CD4-positive, alpha-beta memory T cell (primary cell): ENCODE measurements at regions not wholly inside any gene's neighbourhood (a gene's known extent, or its start where the extent isn't known, plus 50 kb on each side); places are given as distances from the start of the nearest gene placed in this dataset.

Source experiments
- CTCF ChIA-PET: fragments of 350-600 bp; sonication (Branson Sonifier 250); formaldehyde crosslinking; loops from one replicate; lab custom pipeline; 2021; ENCODE audit warnings: inconsistent platforms; ENCODE audit not compliant: partially characterized antibody; lab: Charles Lee
- POLR2A ChIA-PET: fragments of 350-600 bp; sonication (Branson Sonifier 250); formaldehyde crosslinking; loops from one replicate; lab custom pipeline; 2021; ENCODE audit not compliant: partially characterized antibody; lab: Charles Lee
- DNase-seq, 5 donors: peaks; one replicate each; pipeline versions ENCODE4 v3.0.0 to v3.0.0-alpha.2; 2020 to 2022; ENCODE audit warnings: mixed read lengths in 1 of 5
- H3K27ac ChIP-seq: one replicate; pipeline ENCODE4 v1.7.0; 2013; ENCODE audit warnings: low read depth, low read length
- H3K27me3 ChIP-seq: 2 replicates; pipeline ENCODE4 v1.7.0; 2013; ENCODE audit warnings: mild to moderate bottlenecking, low read length, moderate library complexity; ENCODE audit not compliant: insufficient read depth
- H3K36me3 ChIP-seq: 2 replicates; pipeline ENCODE4 v1.7.0; 2013; ENCODE audit warnings: mild to moderate bottlenecking, low read length, moderate library complexity; ENCODE audit not compliant: insufficient read depth
- H3K4me1 ChIP-seq: 2 replicates; pipeline ENCODE4 v1.7.0; 2013; ENCODE audit warnings: mild to moderate bottlenecking, low read length, moderate library complexity; ENCODE audit not compliant: insufficient read depth
- H3K4me3 ChIP-seq, 2 donors: one replicate each; pipeline ENCODE4 v1.7.0; 2013; ENCODE audit warnings: low read length in 2 of 2, mild to moderate bottlenecking in 1 of 2
- H3K9me3 ChIP-seq, 2 donors: one replicate each; pipeline ENCODE4 v1.7.0; 2013; ENCODE audit warnings: low read length in 2 of 2, control low read depth in 1 of 2; ENCODE audit not compliant: control insufficient read depth in 1 of 2
- H3K27ac Mint-ChIP-seq, 7 donors: one replicate each; pipeline ENCODE4 v1.8.0; 2020 to 2021; ENCODE audit warnings: mixed read lengths in 7 of 7, mild to moderate bottlenecking in 6 of 7, inconsistent platforms in 3 of 7, moderate library complexity in 3 of 7
- H3K27me3 Mint-ChIP-seq, 2 donors: one replicate each; pipeline ENCODE4 v1.8.0; 2020 to 2021; ENCODE audit warnings: mixed read lengths in 2 of 2
- H3K36me3 Mint-ChIP-seq, 2 donors: one replicate each; pipeline ENCODE4 v1.8.0; 2020 to 2021; ENCODE audit warnings: mixed read lengths in 2 of 2, inconsistent platforms in 1 of 2, mild to moderate bottlenecking in 1 of 2
- H3K4me1 Mint-ChIP-seq, 4 donors: one replicate each; pipeline ENCODE4 v1.8.0; 2020 to 2021; ENCODE audit warnings: mixed read lengths in 4 of 4, mild to moderate bottlenecking in 1 of 4
- H3K4me3 Mint-ChIP-seq, 8 donors: one replicate each; pipeline ENCODE4 v1.8.0; 2020 to 2021; ENCODE audit warnings: mixed read lengths in 8 of 8, mild to moderate bottlenecking in 7 of 8, moderate library complexity in 6 of 8, inconsistent platforms in 3 of 8
- H3K9me3 Mint-ChIP-seq, 8 donors: one replicate each; pipeline ENCODE4 v1.8.0; 2020 to 2021; ENCODE audit warnings: mixed read lengths in 8 of 8, mild to moderate bottlenecking in 5 of 8, inconsistent platforms in 3 of 8, moderate library complexity in 1 of 8
- intact Hi-C: fragments of 100-400 bp; cut with micrococcal nuclease; formaldehyde crosslinking; loops from one replicate; pipeline ENCODE4 v1.15.1; 2023

- Histone ChIP-seq H3K27ac (no peak overlapping the region), H3K27me3 (no peaks in the 10 kb centered on the region), H3K36me3 (no peaks in the 10 kb centered on the region), H3K4me1 (no peaks in the 10 kb centered on the region), H3K9me3 (no peaks in the 10 kb centered on the region), H3K4me3 (no peak overlapping the region)
- ChIA-PET POLR2A (no interaction called here), CTCF (no interaction called here)
- H3K27ac Mint-ChIP-seq = no peak overlapping the region
- H3K4me3 Mint-ChIP-seq = no peak overlapping the region
- intact Hi-C loops = no loop called here
- no peaks in the 10 kb centered on the region for H3K27me3 Mint-ChIP-seq
- no peaks in the 10 kb centered on the region for H3K4me1 Mint-ChIP-seq
- no peaks in the 10 kb centered on the region for H3K36me3 Mint-ChIP-seq
- DNase-seq = no peak
- H3K9me3 Mint-ChIP-seq = peaks cover 0 to 4% (median 0%) of the 10 kb centered on the region in 8 donors
These were observed 430.1 kb upstream of the CAMK1G start for GRCh38 chr1:209153411-209153810.

- CTCF ChIA-PET = no interaction called here
- Histone ChIP-seq H3K9me3 (no peaks in the 10 kb centered on the region), H3K4me3 (no peak overlapping the region), H3K4me1 (no peaks in the 10 kb centered on the region), H3K27me3 (no peaks in the 10 kb centered on the region), H3K27ac (no peak overlapping the region), H3K36me3 (no peaks in the 10 kb centered on the region)
- Mint-ChIP-seq H3K9me3 (peaks cover 0 to 3% (median 0%) of the 10 kb centered on the region in 8 donors), H3K4me3 (no peak overlapping the region), H3K27ac (no peak overlapping the region), H3K27me3 (no peaks in the 10 kb centered on the region), H3K4me1 (no peaks in the 10 kb centered on the region), H3K36me3 (no peaks in the 10 kb centered on the region)
- POLR2A ChIA-PET = no interaction called here
- no peak for DNase-seq
- intact Hi-C loops = no loop called here
These were observed 428.6 kb upstream of the CAMK1G start for GRCh38 chr1:209154912-209155311.

GRCh38 chr1:209155546-209155945, 428.0 kb upstream of the CAMK1G start:
- Histone ChIP-seq H3K4me3 (no peak overlapping the region), H3K27ac (no peak overlapping the region), H3K27me3 (no peaks in the 10 kb centered on the region), H3K36me3 (no peaks in the 10 kb centered on the region), H3K9me3 (no peaks in the 10 kb centered on the region), H3K4me1 (no peaks in the 10 kb centered on the region)
- Mint-ChIP-seq H3K4me1 (no peaks in the 10 kb centered on the region), H3K4me3 (no peak overlapping the region), H3K27me3 (no peaks in the 10 kb centered on the region), H3K36me3 (no peaks in the 10 kb centered on the region), H3K27ac (no peak overlapping the region), H3K9me3 (peaks cover 0 to 2% (median 0%) of the 10 kb centered on the region in 8 donors)
- CTCF ChIA-PET = no interaction called here
- intact Hi-C loops = no loop called here
- no peak for DNase-seq
- POLR2A ChIA-PET = no interaction called here

- Histone ChIP-seq H3K9me3 (no peaks in the 10 kb centered on the region), H3K4me1 (no peaks in the 10 kb centered on the region), H3K36me3 (no peaks in the 10 kb centered on the region), H3K27me3 (no peaks in the 10 kb centered on the region), H3K4me3 (no peak overlapping the region), H3K27ac (no peak overlapping the region)
- Mint-ChIP-seq H3K27ac (no peak overlapping the region), H3K4me3 (no peak overlapping the region), H3K27me3 (no peaks in the 10 kb centered on the region), H3K4me1 (no peaks in the 10 kb centered on the region), H3K36me3 (no peaks in the 10 kb centered on the region), H3K9me3 (peaks cover 0 to 2% (median 0%) of the 10 kb centered on the region in 8 donors)
- intact Hi-C loops = no loop called here
- ChIA-PET CTCF (no interaction called here), POLR2A (no interaction called here)
- no peak for DNase-seq
These were observed 426.5 kb upstream of the CAMK1G start for GRCh38 chr1:209156991-209157390.

GRCh38 chr1:209157546-209158249, 425.8 kb upstream of the CAMK1G start:
- Histone ChIP-seq H3K4me1 (no peaks in the 10 kb centered on the region), H3K27me3 (no peaks in the 10 kb centered on the region), H3K27ac (no peak overlapping the region), H3K36me3 (no peaks in the 10 kb centered on the region), H3K4me3 (no peak overlapping the region), H3K9me3 (no peaks in the 10 kb centered on the region)
- no peak overlapping the region for H3K4me3 Mint-ChIP-seq
- H3K36me3 Mint-ChIP-seq = no peaks in the 10 kb centered on the region
- H3K9me3 Mint-ChIP-seq = peaks cover 0 to 2% (median 0%) of the 10 kb centered on the region in 8 donors
- DNase-seq = no peak
- no peak overlapping the region for H3K27ac Mint-ChIP-seq
- H3K27me3 Mint-ChIP-seq = no peaks in the 10 kb centered on the region
- H3K4me1 Mint-ChIP-seq = no peaks in the 10 kb centered on the region
- CTCF ChIA-PET = no interaction called here
- POLR2A ChIA-PET = no interaction called here
- intact Hi-C loops = no loop called here

GRCh38 chr1:209158851-209159250, 424.7 kb upstream of the CAMK1G start:
- Mint-ChIP-seq H3K4me1 (no peaks in the 10 kb centered on the region), H3K27ac (no peak overlapping the region), H3K36me3 (no peaks in the 10 kb centered on the region), H3K9me3 (peaks cover 0 to 2% (median 0%) of the 10 kb centered on the region in 8 donors), H3K27me3 (no peaks in the 10 kb centered on the region), H3K4me3 (no peak overlapping the region)
- intact Hi-C loops = no loop called here
- no peak for DNase-seq
- H3K36me3 ChIP-seq = no peaks in the 10 kb centered on the region
- ChIA-PET POLR2A (no interaction called here), CTCF (no interaction called here)
- H3K4me1 ChIP-seq = no peaks in the 10 kb centered on the region
- no peak overlapping the region for H3K27ac ChIP-seq
- no peaks in the 10 kb centered on the region for H3K27me3 ChIP-seq
- H3K9me3 ChIP-seq = no peaks in the 10 kb centered on the region
- no peak overlapping the region for H3K4me3 ChIP-seq

GRCh38 chr1:209160230-209160629, 423.3 kb upstream of the CAMK1G start:
- CTCF ChIA-PET = no interaction called here
- intact Hi-C loops = no loop called here
- H3K4me1 Mint-ChIP-seq = no peaks in the 10 kb centered on the region
- H3K27ac Mint-ChIP-seq = no peak overlapping the region
- no peaks in the 10 kb centered on the region for H3K27me3 Mint-ChIP-seq
- no peak for DNase-seq
- H3K9me3 ChIP-seq = no peaks in the 10 kb centered on the region
- no peaks in the 10 kb centered on the region for H3K27me3 ChIP-seq
- H3K4me3 ChIP-seq = no peak overlapping the region
- H3K36me3 Mint-ChIP-seq = no peaks in the 10 kb centered on the region
- POLR2A ChIA-PET = no interaction called here
- H3K4me3 Mint-ChIP-seq = no peak overlapping the region
- no peaks in the 10 kb centered on the region for H3K4me1 ChIP-seq
- H3K36me3 ChIP-seq = no peaks in the 10 kb centered on the region
- no peak overlapping the region for H3K27ac ChIP-seq
- H3K9me3 Mint-ChIP-seq = peaks cover 0 to 2% (median 0%) of the 10 kb centered on the region in 8 donors
